HepG2 (cell line): ENCODE measurements at regions not wholly inside any gene's neighbourhood (a gene's known extent, or its start where the extent isn't known, plus 50 kb on each side); places are given as distances from the start of the nearest gene placed in this dataset.

Source experiments
- CCDC6 ChIP-seq: sonication (generic); formaldehyde crosslinking; IDR thresholded peaks from 2 replicates; pipeline ENCODE4 v1.8.1; 2022; ENCODE audit warnings: mild to moderate bottlenecking, missing genetic modification reagents, moderate library complexity
- EP300 ChIP-seq, 3 experiments: sonication (generic) in 1 of 3; formaldehyde crosslinking in 1 of 3; IDR thresholded peaks; 2 replicates each; pipeline versions ENCODE4 v1.5.1 to v1.6.1; 2011 to 2020; ENCODE audit warnings: low read depth in 2 of 3, low read length in 2 of 3, borderline replicate concordance in 1 of 3, improper control_type of control experiment in 1 of 3, mild to moderate bottlenecking in 1 of 3, missing genetic modification reagents in 1 of 3, moderate library complexity in 1 of 3
- ETV6 ChIP-seq: sonication (generic); formaldehyde crosslinking; conservative IDR thresholded peaks from 2 replicates; pipeline ENCODE4 v1.4.0; 2020; ENCODE audit warnings: missing genetic modification reagents
- HMGA1 ChIP-seq: sonication (generic); formaldehyde crosslinking; conservative IDR thresholded peaks from 2 replicates; pipeline ENCODE4 v1.4.0; 2020; ENCODE audit warnings: missing genetic modification reagents
- IKZF4 ChIP-seq: sonication (generic); formaldehyde crosslinking; IDR thresholded peaks from 2 replicates; pipeline ENCODE4 v1.5.1; 2020; ENCODE audit warnings: borderline replicate concordance, mild to moderate bottlenecking, low read depth, missing genetic modification reagents; ENCODE audit errors: not compliant biosample characterization
- KLF13 ChIP-seq: sonication (generic); formaldehyde crosslinking; IDR thresholded peaks from 2 replicates; pipeline ENCODE4 v1.4.0; 2020; ENCODE audit warnings: mild to moderate bottlenecking, missing genetic modification reagents
- MXD4 ChIP-seq: IDR thresholded peaks from 2 replicates; pipeline ENCODE4 v1.6.1; 2016; ENCODE audit warnings: mild to moderate bottlenecking, missing biosample characterization, missing genetic modification reagents
- POLR2G ChIP-seq: fragments of 200-400 bp; formaldehyde crosslinking; IDR thresholded peaks from 2 replicates; pipeline ENCODE4 v1.6.1; 2018; ENCODE audit warnings: mild to moderate bottlenecking, low read depth, low read length, moderate library complexity
- RBAK ChIP-seq: sonication (generic); formaldehyde crosslinking; IDR thresholded peaks from 2 replicates; pipeline ENCODE4 v1.5.1; 2020; ENCODE audit warnings: mild to moderate bottlenecking, missing genetic modification reagents
- SKI ChIP-seq: fragments of 450-650 bp; IDR thresholded peaks from one replicate; pipeline ENCODE4 v1.6.1; 2018; ENCODE audit warnings: mild to moderate bottlenecking; ENCODE audit not compliant: partially characterized antibody
- SMYD3 ChIP-seq: sonication (generic); formaldehyde crosslinking; IDR thresholded peaks from 2 replicates; pipeline ENCODE4 v1.8.1; 2023; ENCODE audit warnings: mild to moderate bottlenecking, missing genetic modification reagents
- TARDBP ChIP-seq: sonication (generic); formaldehyde crosslinking; IDR thresholded peaks from 2 replicates; pipeline ENCODE4 v1.8.0; 2022; ENCODE audit warnings: mild to moderate bottlenecking, missing genetic modification reagents
- THAP7 ChIP-seq: sonication (generic); formaldehyde crosslinking; IDR thresholded peaks from 2 replicates; pipeline ENCODE4 v1.8.1; 2023; ENCODE audit warnings: mild to moderate bottlenecking, missing genetic modification reagents
- WIZ ChIP-seq: sonication (generic); formaldehyde crosslinking; IDR thresholded peaks from 2 replicates; pipeline ENCODE4 v1.5.1; 2020; ENCODE audit warnings: mild to moderate bottlenecking, missing genetic modification reagents
- ZFP90 ChIP-seq: sonication (generic); formaldehyde crosslinking; IDR thresholded peaks from 2 replicates; pipeline ENCODE4 v1.8.0; 2022; ENCODE audit warnings: missing genetic modification reagents, mild to moderate bottlenecking, inconsistent platforms, borderline replicate concordance
- ZNF101 ChIP-seq: sonication (generic); formaldehyde crosslinking; IDR thresholded peaks from 2 replicates; pipeline ENCODE4 v1.4.0; 2020; ENCODE audit warnings: mild to moderate bottlenecking, low read depth, missing genetic modification reagents, borderline replicate concordance
- ZNF12 ChIP-seq: sonication (generic); formaldehyde crosslinking; IDR thresholded peaks from 2 replicates; pipeline ENCODE4 v1.5.0; 2020; ENCODE audit warnings: missing genetic modification reagents
- ZNF142 ChIP-seq: sonication (generic); formaldehyde crosslinking; IDR thresholded peaks from 2 replicates; pipeline ENCODE4 v1.4.0; 2020; ENCODE audit warnings: missing genetic modification reagents
- ZNF564 ChIP-seq: sonication (generic); formaldehyde crosslinking; IDR thresholded peaks from 2 replicates; pipeline ENCODE4 v1.8.1; 2023; ENCODE audit warnings: mild to moderate bottlenecking, missing genetic modification reagents
- ZNF639 ChIP-seq: conservative IDR thresholded peaks from 2 replicates; pipeline ENCODE4 v1.6.1; 2018; ENCODE audit warnings: missing genetic modification reagents
- ZNF691 ChIP-seq: sonication (generic); formaldehyde crosslinking; IDR thresholded peaks from 2 replicates; pipeline ENCODE4 v1.4.0; 2020; ENCODE audit warnings: missing genetic modification reagents, low read depth, mild to moderate bottlenecking, borderline replicate concordance
- ZNF792 ChIP-seq: IDR thresholded peaks from 2 replicates; pipeline ENCODE4 v1.6.1; 2016

GRCh38 chr13:34011552-34012085 lies 193.7 kb downstream of the RFC3 start (continued):
- TF ChIP-seq IKZF4 (CRISPR knock-in tag): no peak
- no peak for TF ChIP-seq HMGA1 (CRISPR knock-in tag)
- no peak for TF ChIP-seq ZFP90 (CRISPR knock-in tag)
- no peak for TF ChIP-seq ZNF101
- TF ChIP-seq ZNF564 (CRISPR knock-in tag): peak; percentile 84
- peak; percentile 61 to 85 for TF ChIP-seq EP300 (IDR thresholded peaks at IDR 0.05; ENCODE audit: low read depth in 2 of 2, low read length in 2 of 2)
- peak; percentile 57; the same call in 1 of the 2 replicates for TF ChIP-seq EP300 (CRISPR knock-in tag; IDR thresholded peaks at IDR 0.05; ENCODE audit: borderline replicate concordance)
- no peak for TF ChIP-seq WIZ (CRISPR knock-in tag)
- peak; percentile 86 for TF ChIP-seq TARDBP (CRISPR knock-in tag)
- TF ChIP-seq ZNF691 (CRISPR knock-in tag): no peak
- TF ChIP-seq KLF13 (CRISPR knock-in tag): no peak
- peak; percentile 64 for TF ChIP-seq POLR2G
- no peak for TF ChIP-seq ZNF12 (CRISPR knock-in tag)
- peak; percentile 76 for TF ChIP-seq SKI
- TF ChIP-seq ETV6 (CRISPR knock-in tag): no peak
- TF ChIP-seq SMYD3 (CRISPR knock-in tag): 0 out of 2 replicates have a peak, but pooled peaks have one; percentile 52
- peak; percentile 73 for TF ChIP-seq ZNF792 (CRISPR knock-in tag)
- no peak for TF ChIP-seq ZNF142 (CRISPR knock-in tag)
- 0 out of 2 replicates have a peak, but pooled peaks have one; percentile 19 for TF ChIP-seq ZNF639 (CRISPR knock-in tag)
- TF ChIP-seq MXD4 (CRISPR knock-in tag): peak; percentile 58; the same call in 1 of the 2 replicates
- TF ChIP-seq RBAK (CRISPR knock-in tag): 0 out of 2 replicates have a peak, but pooled peaks have one; percentile 35
- 0 out of 2 replicates have a peak, but pooled peaks have one; percentile 35 for TF ChIP-seq CCDC6
- TF ChIP-seq THAP7: no peak
